PC-9 (cell line): ENCODE measurements at regions not wholly inside any gene's neighbourhood (a gene's known extent, or its start where the extent isn't known, plus 50 kb on each side); places are given as distances from the start of the nearest gene placed in this dataset.

Experiments
- CTCF ChIP-seq: fragments of 200-600 bp; sonication (generic); conservative IDR thresholded peaks from 2 replicates; pipeline ENCODE4 v1.6.1; 2017; ENCODE audit warnings: mixed run types, antibody characterized with exemption, mild to moderate bottlenecking, moderate library complexity
- EZH2 ChIP-seq: fragments of 200-600 bp; sonication (generic); IDR thresholded peaks from 2 replicates; pipeline ENCODE4 v1.8.0; 2017; ENCODE audit warnings: antibody characterized with exemption, low read depth

GRCh38 chr7:46034056-46034768 lies 113.1 kb upstream of the IGFBP3 start:
- no peak for TF ChIP-seq EZH2
- no peak for TF ChIP-seq CTCF
